H9 (cell line): ENCODE measurements at regions not wholly inside any gene's neighbourhood (a gene's known extent, or its start where the extent isn't known, plus 50 kb on each side); places are given as distances from the start of the nearest gene placed in this dataset.

Experiments
- DNase-seq: peaks from one replicate; pipeline ENCODE4 v3.0.0-alpha.2; 2017
- H2AFZ ChIP-seq: one replicate; pipeline ENCODE4 v1.6.1; 2013; ENCODE audit warnings: mild to moderate bottlenecking, low read length, control low read depth, moderate library complexity
- H2AK5ac ChIP-seq: 2 replicates; pipeline ENCODE4 v1.6.1; 2013; ENCODE audit warnings: low read length, control low read depth, mixed read lengths; ENCODE audit not compliant: insufficient read length
- H2BK120ac ChIP-seq: one replicate; pipeline ENCODE4 v1.6.1; 2013; ENCODE audit warnings: low read depth, mild to moderate bottlenecking, low read length, control low read depth, inconsistent platforms; ENCODE audit not compliant: poor library complexity, severe bottlenecking
- H2BK12ac ChIP-seq: 2 replicates; pipeline ENCODE4 v1.6.1; 2013; ENCODE audit warnings: low read length, control low read depth, mixed read lengths, low read depth; ENCODE audit not compliant: insufficient read length
- H2BK15ac ChIP-seq: 2 replicates; pipeline ENCODE4 v1.6.1; 2013; ENCODE audit warnings: low read depth, low read length, control low read depth
- H2BK20ac ChIP-seq: one replicate; pipeline ENCODE4 v1.6.1; 2013; ENCODE audit warnings: low read depth, mild to moderate bottlenecking, low read length, control low read depth, inconsistent platforms; ENCODE audit not compliant: poor library complexity, severe bottlenecking
- H2BK5ac ChIP-seq: 2 replicates; pipeline ENCODE4 v1.6.1; 2013; ENCODE audit warnings: low read length, control low read depth, mixed read lengths; ENCODE audit not compliant: insufficient read length
- H3K14ac ChIP-seq: 2 replicates; pipeline ENCODE4 v1.6.1; 2013; ENCODE audit warnings: low read length, control low read depth; ENCODE audit not compliant: insufficient read depth
- H3K18ac ChIP-seq: 2 replicates; pipeline ENCODE4 v1.6.1; 2013; ENCODE audit warnings: low read depth, mild to moderate bottlenecking, mixed read lengths, low read length, control low read depth; ENCODE audit not compliant: insufficient read length
- H3K23ac ChIP-seq: 2 replicates; pipeline ENCODE4 v1.6.1; 2013; ENCODE audit warnings: low read length, control low read depth, mixed read lengths, low read depth; ENCODE audit not compliant: insufficient read length
- H3K23me2 ChIP-seq: 2 replicates; pipeline ENCODE4 v1.6.1; 2013; ENCODE audit warnings: low read depth, mild to moderate bottlenecking, mixed read lengths, low read length, control low read depth; ENCODE audit not compliant: insufficient read length, poor library complexity, severe bottlenecking
- H3K27ac ChIP-seq: 2 replicates; pipeline ENCODE4 v1.5.1; 2013; ENCODE audit warnings: low read length, control low read depth, mixed read lengths, low read depth; ENCODE audit not compliant: insufficient read length
- H3K27me3 ChIP-seq: 2 replicates; pipeline ENCODE4 v1.6.1; 2013; ENCODE audit warnings: low read length, control low read depth, inconsistent platforms; ENCODE audit not compliant: insufficient read depth
- H3K4ac ChIP-seq: 2 replicates; pipeline ENCODE4 v1.6.1; 2013; ENCODE audit warnings: low read depth, mild to moderate bottlenecking, control low read depth, inconsistent platforms, low read length, moderate library complexity
- H3K4me1 ChIP-seq: 2 replicates; pipeline ENCODE4 v1.6.1; 2013; ENCODE audit warnings: low read length, control low read depth, inconsistent platforms; ENCODE audit not compliant: insufficient read depth
- H3K4me2 ChIP-seq: 2 replicates; pipeline ENCODE4 v1.6.1; 2013; ENCODE audit warnings: low read length, control low read depth, mixed read lengths; ENCODE audit not compliant: insufficient read length, insufficient read depth
- H3K56ac ChIP-seq: 2 replicates; pipeline ENCODE4 v1.6.1; 2013; ENCODE audit warnings: low read depth, mild to moderate bottlenecking, mixed read lengths, low read length, control low read depth; ENCODE audit not compliant: insufficient read length
- H3K79me1 ChIP-seq: 2 replicates; pipeline ENCODE4 v1.6.1; 2013; ENCODE audit warnings: low read depth, mild to moderate bottlenecking, moderate library complexity, low read length, control low read depth, inconsistent platforms; ENCODE audit not compliant: insufficient read depth, poor library complexity, severe bottlenecking
- H3K79me2 ChIP-seq: 2 replicates; pipeline ENCODE4 v1.6.1; 2013; ENCODE audit warnings: low read length, control low read depth, inconsistent platforms; ENCODE audit not compliant: insufficient read depth
- H3K9ac ChIP-seq: 2 replicates; pipeline ENCODE4 v1.6.1; 2013; ENCODE audit warnings: low read length, control low read depth, mixed read lengths; ENCODE audit not compliant: insufficient read length; ENCODE audit errors: extremely low read depth
- H3K9me3 ChIP-seq: one replicate; pipeline ENCODE4 v1.6.1; 2013; ENCODE audit warnings: low read depth, low read length, inconsistent platforms; ENCODE audit not compliant: control insufficient read depth
- H3T11ph ChIP-seq: one replicate; pipeline ENCODE4 v1.6.1; 2013; ENCODE audit warnings: mild to moderate bottlenecking, low read length, control low read depth, inconsistent platforms
- H4K20me1 ChIP-seq: one replicate; pipeline ENCODE4 v1.6.1; 2013; ENCODE audit not compliant: control insufficient read depth, insufficient read length, insufficient read depth
- H4K5ac ChIP-seq: 2 replicates; pipeline ENCODE4 v1.6.1; 2013; ENCODE audit warnings: low read depth, mild to moderate bottlenecking, mixed read lengths, low read length, control low read depth; ENCODE audit not compliant: insufficient read length
- H4K8ac ChIP-seq: replicated peaks from 2 replicates; pipeline ENCODE4 v1.6.1; 2013; ENCODE audit warnings: low read length, control low read depth, mixed read lengths, low read depth; ENCODE audit not compliant: insufficient read length
- H4K91ac ChIP-seq: 2 replicates; pipeline ENCODE4 v1.6.1; 2013; ENCODE audit warnings: low read depth, mild to moderate bottlenecking, moderate library complexity, mixed read lengths, low read length, control low read depth; ENCODE audit not compliant: insufficient read length
- H3K27ac Mint-ChIP-seq, 3 experiments: 2 replicates in 2 of 3; 3 replicates in 1 of 3; pipeline ENCODE4 v1.8.0; 2020 to 2021; ENCODE audit warnings: mixed read lengths in 3 of 3, mild to moderate bottlenecking in 1 of 3, moderate library complexity in 1 of 3
- H3K27me3 Mint-ChIP-seq: 2 replicates; pipeline ENCODE4 v1.8.0; 2021; ENCODE audit warnings: low read depth, mild to moderate bottlenecking, moderate library complexity, mixed read lengths
- H3K36me3 Mint-ChIP-seq, 3 experiments: 2 replicates in 2 of 3; 3 replicates in 1 of 3; pipeline ENCODE4 v1.8.0; 2020 to 2021; ENCODE audit warnings: low read depth in 3 of 3, mixed read lengths in 3 of 3; ENCODE audit not compliant: insufficient read depth in 1 of 3
- H3K4me1 Mint-ChIP-seq, 2 experiments: 2 replicates each; pipeline ENCODE4 v1.8.0; 2020; ENCODE audit warnings: mixed read lengths in 2 of 2
- H3K4me3 Mint-ChIP-seq, 2 experiments: 2 replicates in 1 of 2; 3 replicates in 1 of 2; pipeline ENCODE4 v1.8.0; 2020 to 2021; ENCODE audit warnings: mild to moderate bottlenecking in 2 of 2, mixed read lengths in 2 of 2, moderate library complexity in 1 of 2
- H3K9me3 Mint-ChIP-seq, 2 experiments: 2 replicates in 1 of 2; 3 replicates in 1 of 2; pipeline ENCODE4 v1.8.0; 2020; ENCODE audit warnings: mild to moderate bottlenecking in 2 of 2, mixed read lengths in 2 of 2, moderate library complexity in 1 of 2
- WGBS: extraction: QIAGEN DNeasy Blood & Tissue Kit; methylation state at CpG from one replicate; pipeline ENCODE4 v1.1.7; 2013; ENCODE audit warnings: missing lambda C conversion rate, low lambda C conversion rate, mixed read lengths; ENCODE audit not compliant: insufficient read length; ENCODE audit errors: extremely low coverage; 5-methylcytosine and 5-hydroxymethylcytosine counted together
- TF ChIP-seq, protein P1 (sequence below): fragments of 200-600 bp; sonication (generic); conservative IDR thresholded peaks from 3 replicates; pipeline ENCODE4 v1.8.0; 2021; ENCODE audit warnings: antibody characterized with exemption, mild to moderate bottlenecking

DNA sequence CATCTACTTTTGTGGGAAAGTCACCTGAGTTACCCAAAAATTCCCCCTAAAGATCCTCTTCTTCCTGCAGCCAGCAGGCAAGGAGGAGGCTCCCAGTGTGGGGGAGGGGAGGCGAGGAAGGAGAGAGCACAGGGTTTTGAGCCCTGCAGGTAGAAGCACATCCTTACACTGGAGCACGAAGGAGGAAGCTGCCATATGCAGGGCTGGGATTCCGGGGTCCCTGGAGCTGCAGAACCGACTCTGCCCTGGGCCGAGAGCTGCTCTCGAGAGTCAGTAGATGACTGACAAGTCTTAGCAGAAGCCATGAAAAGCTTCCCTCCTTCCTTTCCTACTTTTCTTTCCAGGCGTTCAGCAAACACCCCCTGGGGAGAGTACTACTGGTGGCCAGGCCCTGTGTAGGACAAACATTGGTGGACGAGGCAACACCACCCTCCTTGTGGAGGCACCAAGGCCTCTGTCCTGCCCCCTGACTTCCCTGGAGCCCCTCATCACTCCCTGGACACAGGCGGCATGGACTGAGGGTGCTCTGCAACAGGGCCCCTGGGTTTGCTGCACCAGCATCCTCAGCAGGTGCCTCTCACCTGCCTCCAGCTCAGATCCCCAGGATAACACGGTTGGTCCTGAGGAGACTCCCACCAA, 211.7 kb upstream of the CST7 start:
- Mint-ChIP-seq H3K4me3 (no peak overlapping the region), H3K4me1 (peaks cover 26 to 31% of the 10 kb centered on the region in 2 experiments), H3K27ac (no peak overlapping the region), H3K9me3 (no peaks in the 10 kb centered on the region; a peak in 2 of 5 replicates), H3K27me3 (peaks cover 2% of the 10 kb centered on the region), H3K36me3 (peaks cover 0 to 3% (median 0%) of the 10 kb centered on the region in 3 experiments; a peak in 1 of 7 replicates)
- Histone ChIP-seq H2BK20ac (no peak overlapping the region), H2AK5ac (no peak overlapping the region), H3K9ac (no peak overlapping the region), H4K5ac (no peak overlapping the region), H3K27ac (no peak overlapping the region), H3K9me3 (no peaks in the 10 kb centered on the region), H3K4me1 (no peaks in the 10 kb centered on the region; the same call in 1 of the 2 replicates), H2BK15ac (no peak overlapping the region), H2BK12ac (no peak overlapping the region), H3K18ac (no peak overlapping the region), H3K79me2 (no peaks in the 10 kb centered on the region), H2BK120ac (no peak overlapping the region), H3T11ph (no peak overlapping the region), H3K4ac (no peak overlapping the region), H3K4me2 (no peak overlapping the region), H4K20me1 (no peaks in the 10 kb centered on the region), H2BK5ac (no peak overlapping the region), H3K23me2 (no peaks in the 10 kb centered on the region), H2AFZ (no peak overlapping the region), H4K91ac (no peak overlapping the region), H3K27me3 (no peaks in the 10 kb centered on the region), H3K56ac (no peak overlapping the region), H3K79me1 (no peaks in the 10 kb centered on the region), H3K14ac (no peak overlapping the region; the same call in 1 of the 2 replicates), H4K8ac (no peak overlapping the region), H3K23ac (no peak overlapping the region)
- TF ChIP-seq, protein P1, sequence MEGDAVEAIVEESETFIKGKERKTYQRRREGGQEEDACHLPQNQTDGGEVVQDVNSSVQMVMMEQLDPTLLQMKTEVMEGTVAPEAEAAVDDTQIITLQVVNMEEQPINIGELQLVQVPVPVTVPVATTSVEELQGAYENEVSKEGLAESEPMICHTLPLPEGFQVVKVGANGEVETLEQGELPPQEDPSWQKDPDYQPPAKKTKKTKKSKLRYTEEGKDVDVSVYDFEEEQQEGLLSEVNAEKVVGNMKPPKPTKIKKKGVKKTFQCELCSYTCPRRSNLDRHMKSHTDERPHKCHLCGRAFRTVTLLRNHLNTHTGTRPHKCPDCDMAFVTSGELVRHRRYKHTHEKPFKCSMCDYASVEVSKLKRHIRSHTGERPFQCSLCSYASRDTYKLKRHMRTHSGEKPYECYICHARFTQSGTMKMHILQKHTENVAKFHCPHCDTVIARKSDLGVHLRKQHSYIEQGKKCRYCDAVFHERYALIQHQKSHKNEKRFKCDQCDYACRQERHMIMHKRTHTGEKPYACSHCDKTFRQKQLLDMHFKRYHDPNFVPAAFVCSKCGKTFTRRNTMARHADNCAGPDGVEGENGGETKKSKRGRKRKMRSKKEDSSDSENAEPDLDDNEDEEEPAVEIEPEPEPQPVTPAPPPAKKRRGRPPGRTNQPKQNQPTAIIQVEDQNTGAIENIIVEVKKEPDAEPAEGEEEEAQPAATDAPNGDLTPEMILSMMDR, result no peak
- no peak for DNase-seq
- no CpG with 5 or more reads among the region's 10 CpGs for WGBS
